GM12873 (cell line): ENCODE measurements at regions not wholly inside any gene's neighbourhood (a gene's known extent, or its start where the extent isn't known, plus 50 kb on each side); places are given as distances from the start of the nearest gene placed in this dataset.

Source experiments
- TF ChIP-seq, protein P1 (sequence below): IDR thresholded peaks from 2 replicates; pipeline ENCODE4 v1.5.1; 2012; ENCODE audit warnings: low read depth, mild to moderate bottlenecking, moderate library complexity, low read length, control low read depth; ENCODE audit not compliant: insufficient read depth; ENCODE audit errors: missing control alignments

GRCh38 chr3:95335517-95335916 is 1272.7 kb downstream of the NSUN3 start:
- TF ChIP-seq, protein P1, sequence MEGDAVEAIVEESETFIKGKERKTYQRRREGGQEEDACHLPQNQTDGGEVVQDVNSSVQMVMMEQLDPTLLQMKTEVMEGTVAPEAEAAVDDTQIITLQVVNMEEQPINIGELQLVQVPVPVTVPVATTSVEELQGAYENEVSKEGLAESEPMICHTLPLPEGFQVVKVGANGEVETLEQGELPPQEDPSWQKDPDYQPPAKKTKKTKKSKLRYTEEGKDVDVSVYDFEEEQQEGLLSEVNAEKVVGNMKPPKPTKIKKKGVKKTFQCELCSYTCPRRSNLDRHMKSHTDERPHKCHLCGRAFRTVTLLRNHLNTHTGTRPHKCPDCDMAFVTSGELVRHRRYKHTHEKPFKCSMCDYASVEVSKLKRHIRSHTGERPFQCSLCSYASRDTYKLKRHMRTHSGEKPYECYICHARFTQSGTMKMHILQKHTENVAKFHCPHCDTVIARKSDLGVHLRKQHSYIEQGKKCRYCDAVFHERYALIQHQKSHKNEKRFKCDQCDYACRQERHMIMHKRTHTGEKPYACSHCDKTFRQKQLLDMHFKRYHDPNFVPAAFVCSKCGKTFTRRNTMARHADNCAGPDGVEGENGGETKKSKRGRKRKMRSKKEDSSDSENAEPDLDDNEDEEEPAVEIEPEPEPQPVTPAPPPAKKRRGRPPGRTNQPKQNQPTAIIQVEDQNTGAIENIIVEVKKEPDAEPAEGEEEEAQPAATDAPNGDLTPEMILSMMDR: no peak

DNA sequence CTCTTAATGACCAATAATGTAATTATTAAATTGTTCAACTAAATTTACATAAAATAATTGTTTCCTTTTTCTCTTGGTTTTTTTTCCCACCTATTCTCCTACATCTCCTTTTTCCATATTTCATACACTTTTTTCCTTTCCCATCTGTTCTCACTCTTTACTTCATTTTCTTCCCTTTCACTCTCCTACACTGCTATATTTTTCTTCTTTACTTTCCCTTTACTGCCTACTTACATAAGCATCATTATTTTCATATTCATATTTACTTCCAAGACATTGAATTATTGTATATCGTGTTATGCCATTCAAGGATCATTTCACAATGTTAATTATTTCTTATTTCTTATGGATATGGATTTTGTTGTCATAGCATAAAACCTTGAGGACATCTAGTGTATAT is 1275.6 kb downstream of the NSUN3 start:
- TF ChIP-seq, protein P1: no peak

DNA sequence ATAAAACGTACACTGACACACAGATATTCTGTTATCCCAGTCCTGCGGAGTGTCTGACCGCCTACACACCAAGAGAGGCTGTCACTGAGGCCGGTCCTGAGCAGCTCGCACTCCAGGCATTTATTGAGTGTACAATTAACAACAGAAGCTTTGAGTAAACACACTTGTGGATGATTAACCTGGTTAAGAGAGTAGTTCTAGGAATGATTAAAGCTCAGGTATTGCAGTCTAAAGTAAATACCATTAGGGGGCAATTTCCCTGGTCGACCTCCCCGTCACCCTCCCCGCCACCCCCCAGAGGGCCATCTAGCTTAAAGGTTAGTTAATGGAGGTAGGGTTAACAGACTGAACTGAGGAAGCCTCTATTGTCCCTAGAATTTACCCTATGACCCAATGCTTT is 1278.5 kb downstream of the NSUN3 start:
- TF ChIP-seq, protein P1: no peak

DNA sequence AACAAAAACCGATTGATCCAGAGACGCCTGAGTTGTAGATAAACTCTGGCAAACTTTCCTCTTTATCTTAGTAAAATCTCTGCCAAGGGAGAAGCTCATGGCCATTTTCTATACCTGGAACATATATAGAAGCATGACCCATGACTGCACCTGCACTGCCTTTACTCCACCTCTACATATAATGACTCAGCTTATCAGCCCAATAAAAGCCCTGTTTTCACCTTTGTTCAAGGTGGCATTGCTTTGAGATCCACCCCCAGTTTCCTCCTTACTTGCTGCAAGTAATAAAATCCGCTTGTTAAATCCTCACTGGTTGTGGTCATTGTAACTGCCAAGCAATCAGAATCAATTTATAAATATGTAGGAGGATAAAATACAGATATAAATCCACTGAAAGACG is 1280.4 kb downstream of the NSUN3 start:
- TF ChIP-seq, protein P1: no peak

GRCh38 chr3:95343767-95344166 is 1280.9 kb downstream of the NSUN3 start:
- TF ChIP-seq, protein P1: no peak

DNA sequence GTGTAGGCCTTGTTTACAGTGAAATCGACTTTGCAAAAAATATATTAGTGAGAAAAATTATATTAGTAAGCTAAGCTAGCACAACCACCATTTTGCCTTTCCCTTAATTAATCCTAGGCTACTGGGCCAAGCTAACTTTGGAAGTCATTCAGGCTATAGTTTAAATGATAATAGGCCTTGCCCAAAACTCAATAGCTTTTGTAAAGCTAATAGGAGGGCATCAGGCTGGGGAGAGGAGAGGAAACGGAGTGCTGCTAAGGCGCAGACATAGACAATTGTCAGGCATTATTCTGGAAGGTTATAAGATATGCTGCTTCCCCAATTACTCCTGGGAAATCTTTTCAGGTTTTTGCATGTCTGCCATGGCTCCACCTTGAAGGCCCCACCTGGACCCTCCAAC is 1286.0 kb downstream of the NSUN3 start:
- TF ChIP-seq, protein P1: no peak

- TF ChIP-seq, protein P1: no peak
Measured at GRCh38 chr3:95350049-95350448, 1287.2 kb downstream of the NSUN3 start.
